ENCODE measurements at regions not wholly inside any gene's neighbourhood (a gene's known extent, or its start where the extent isn't known, plus 50 kb on each side); places are given as distances from the start of the nearest gene placed in this dataset.

- DNase-seq, result no peak
- intact Hi-C loops (cut with micrococcal nuclease), result no loop called here
- CTCF ChIA-PET, result no interaction called here
- H3K9me3 Mint-ChIP-seq, result no peaks in the 10 kb centered on the region
- H3K4me3 Mint-ChIP-seq, result no peak overlapping the region
- H3K27ac Mint-ChIP-seq, result no peak overlapping the region
- H3K36me3 Mint-ChIP-seq (ENCODE audit: low read depth), result no peaks in the 10 kb centered on the region
- H3K27me3 Mint-ChIP-seq (ENCODE audit: low read depth), result peaks cover 7% of the 10 kb centered on the region
- no peaks in the 10 kb centered on the region for H3K4me1 Mint-ChIP-seq (ENCODE audit: low read depth)
Observed at GRCh38 chr13:76737526-76737925, 148.7 kb downstream of the KCTD12 start.

- no peaks in the 10 kb centered on the region for H3K4me1 Mint-ChIP-seq (ENCODE audit: low read depth)
- intact Hi-C loops (cut with micrococcal nuclease), result no loop called here
- DNase-seq, result no peak
- CTCF ChIA-PET, result no interaction called here
- no peaks in the 10 kb centered on the region for H3K36me3 Mint-ChIP-seq (ENCODE audit: low read depth)
- peaks cover 3% of the 10 kb centered on the region for H3K27me3 Mint-ChIP-seq (ENCODE audit: low read depth)
- no peak overlapping the region for H3K27ac Mint-ChIP-seq
- H3K9me3 Mint-ChIP-seq, result no peaks in the 10 kb centered on the region
- no peak overlapping the region for H3K4me3 Mint-ChIP-seq
Observed at GRCh38 chr13:76735641-76736040, 150.6 kb downstream of the KCTD12 start.

- Mint-ChIP-seq H3K36me3 (ENCODE audit: low read depth) (no peaks in the 10 kb centered on the region), H3K4me3 (no peak overlapping the region), H3K27ac (no peak overlapping the region), H3K9me3 (no peaks in the 10 kb centered on the region), H3K27me3 (ENCODE audit: low read depth) (peaks cover 3% of the 10 kb centered on the region), H3K4me1 (ENCODE audit: low read depth) (no peaks in the 10 kb centered on the region)
- CTCF ChIA-PET, result interaction anchor here (0.6 to 1.2 kb wide), 3 partner anchors 30 to 65 kb away, joined by 3 to 5 read pairs (median 3); no protein-coding TSS in a partner anchor
- no peak for DNase-seq
- intact Hi-C loops (cut with micrococcal nuclease), result no loop called here
Observed at GRCh38 chr13:76733671-76734070, 152.5 kb downstream of the KCTD12 start.

GRCh38 chr13:76732367-76732766 is 153.8 kb downstream of the KCTD12 start:
- no peak overlapping the region for H3K27ac Mint-ChIP-seq
- no peaks in the 10 kb centered on the region for H3K9me3 Mint-ChIP-seq
- H3K27me3 Mint-ChIP-seq (ENCODE audit: low read depth), result peaks cover 3% of the 10 kb centered on the region
- DNase-seq, result no peak
- no peaks in the 10 kb centered on the region for H3K36me3 Mint-ChIP-seq (ENCODE audit: low read depth)
- CTCF ChIA-PET, result no interaction called here
- no peaks in the 10 kb centered on the region for H3K4me1 Mint-ChIP-seq (ENCODE audit: low read depth)
- intact Hi-C loops (cut with micrococcal nuclease), result no loop called here
- no peak overlapping the region for H3K4me3 Mint-ChIP-seq

GRCh38 chr13:76730220-76730619 is 156.0 kb downstream of the KCTD12 start:
- Mint-ChIP-seq H3K4me3 (no peak overlapping the region), H3K27ac (no peak overlapping the region), H3K36me3 (ENCODE audit: low read depth) (no peaks in the 10 kb centered on the region), H3K9me3 (no peaks in the 10 kb centered on the region), H3K27me3 (ENCODE audit: low read depth) (peaks cover 3% of the 10 kb centered on the region), H3K4me1 (ENCODE audit: low read depth) (no peaks in the 10 kb centered on the region)
- intact Hi-C loops (cut with micrococcal nuclease), result no loop called here
- CTCF ChIA-PET, result no interaction called here
- DNase-seq, result no peak

GRCh38 chr13:76729691-76730090 is 156.5 kb downstream of the KCTD12 start:
- H3K4me3 Mint-ChIP-seq, result no peak overlapping the region
- no peak for DNase-seq
- peaks cover 3% of the 10 kb centered on the region for H3K27me3 Mint-ChIP-seq (ENCODE audit: low read depth)
- no peaks in the 10 kb centered on the region for H3K9me3 Mint-ChIP-seq
- CTCF ChIA-PET, result no interaction called here
- no peak overlapping the region for H3K27ac Mint-ChIP-seq
- intact Hi-C loops (cut with micrococcal nuclease), result no loop called here
- H3K36me3 Mint-ChIP-seq (ENCODE audit: low read depth), result no peaks in the 10 kb centered on the region
- no peaks in the 10 kb centered on the region for H3K4me1 Mint-ChIP-seq (ENCODE audit: low read depth)

- intact Hi-C loops (cut with micrococcal nuclease), result no loop called here
- Mint-ChIP-seq H3K27ac (no peak overlapping the region), H3K36me3 (ENCODE audit: low read depth) (no peaks in the 10 kb centered on the region), H3K4me3 (no peak overlapping the region), H3K4me1 (ENCODE audit: low read depth) (no peaks in the 10 kb centered on the region), H3K27me3 (ENCODE audit: low read depth) (no peaks in the 10 kb centered on the region), H3K9me3 (no peaks in the 10 kb centered on the region)
- no peak for DNase-seq
- CTCF ChIA-PET, result no interaction called here
Observed at GRCh38 chr13:76725896-76726295, 160.3 kb downstream of the KCTD12 start.

- CTCF ChIA-PET, result no interaction called here
- H3K4me3 Mint-ChIP-seq, result no peak overlapping the region
- no peaks in the 10 kb centered on the region for H3K4me1 Mint-ChIP-seq (ENCODE audit: low read depth)
- no peaks in the 10 kb centered on the region for H3K27me3 Mint-ChIP-seq (ENCODE audit: low read depth)
- no peak for DNase-seq
- no peaks in the 10 kb centered on the region for H3K36me3 Mint-ChIP-seq (ENCODE audit: low read depth)
- intact Hi-C loops (cut with micrococcal nuclease), result no loop called here
- H3K27ac Mint-ChIP-seq, result no peak overlapping the region
- H3K9me3 Mint-ChIP-seq, result no peaks in the 10 kb centered on the region
Observed at GRCh38 chr13:76725211-76725610, 161.0 kb downstream of the KCTD12 start.

GRCh38 chr13:76724421-76724820 is 161.8 kb downstream of the KCTD12 start:
- DNase-seq, result no peak
- Mint-ChIP-seq H3K36me3 (ENCODE audit: low read depth) (no peaks in the 10 kb centered on the region), H3K27me3 (ENCODE audit: low read depth) (no peaks in the 10 kb centered on the region), H3K27ac (no peak overlapping the region), H3K9me3 (no peaks in the 10 kb centered on the region), H3K4me1 (ENCODE audit: low read depth) (no peaks in the 10 kb centered on the region), H3K4me3 (no peak overlapping the region)
- CTCF ChIA-PET, result no interaction called here
- intact Hi-C loops (cut with micrococcal nuclease), result loop anchor here (5.0 kb wide), 1 partner anchor 163 kb away; the partner anchor contains the start of gene KCTD12

GRCh38 chr13:76723551-76724232 is 162.5 kb downstream of the KCTD12 start:
- H3K36me3 Mint-ChIP-seq (ENCODE audit: low read depth), result no peaks in the 10 kb centered on the region
- CTCF ChIA-PET, result interaction anchor here (1.2 kb wide), 1 partner anchor 162 kb away, joined by 5 read pairs; no protein-coding TSS in a partner anchor
- H3K4me1 Mint-ChIP-seq (ENCODE audit: low read depth), result no peaks in the 10 kb centered on the region
- intact Hi-C loops (cut with micrococcal nuclease), result loop anchor here (5.0 kb wide), 1 partner anchor 164 kb away; the partner anchor contains the start of gene KCTD12
- H3K27me3 Mint-ChIP-seq (ENCODE audit: low read depth), result no peaks in the 10 kb centered on the region
- H3K4me3 Mint-ChIP-seq, result no peak overlapping the region
- peak; percentile 25 for DNase-seq
- no peaks in the 10 kb centered on the region for H3K9me3 Mint-ChIP-seq
- H3K27ac Mint-ChIP-seq, result no peak overlapping the region

GRCh38 chr13:76722782-76723181 is 163.4 kb downstream of the KCTD12 start:
- H3K4me3 Mint-ChIP-seq, result no peak overlapping the region

GRCh38 chr13:76720821-76721220 is 165.4 kb downstream of the KCTD12 start:
- CTCF ChIA-PET, result no interaction called here
- Mint-ChIP-seq H3K9me3 (no peaks in the 10 kb centered on the region), H3K4me1 (ENCODE audit: low read depth) (no peaks in the 10 kb centered on the region), H3K27ac (no peak overlapping the region), H3K4me3 (no peak overlapping the region), H3K36me3 (ENCODE audit: low read depth) (no peaks in the 10 kb centered on the region), H3K27me3 (ENCODE audit: low read depth) (no peaks in the 10 kb centered on the region)
- intact Hi-C loops (cut with micrococcal nuclease), result loop anchor here (5.0 kb wide), 1 partner anchor 166 kb away; the partner anchor contains the start of gene KCTD12
- DNase-seq, result no peak

More at GRCh38 chr13:76722782-76723181, 163.4 kb downstream of the KCTD12 start:
- Mint-ChIP-seq H3K36me3 (ENCODE audit: low read depth) (no peaks in the 10 kb centered on the region), H3K27me3 (ENCODE audit: low read depth) (no peaks in the 10 kb centered on the region), H3K27ac (no peak overlapping the region), H3K9me3 (no peaks in the 10 kb centered on the region), H3K4me1 (ENCODE audit: low read depth) (no peaks in the 10 kb centered on the region)
- intact Hi-C loops (cut with micrococcal nuclease), result loop anchor here (5.0 kb wide), 1 partner anchor 165 kb away; the partner anchor contains the start of gene KCTD12
- no peak for DNase-seq
- CTCF ChIA-PET, result interaction anchor here (1.2 to 1.5 kb wide), 2 partner anchors 162 to 181 kb away, joined by 4 to 5 read pairs; no protein-coding TSS in a partner anchor

GRCh38 chr13:76720416-76720815 is 165.8 kb downstream of the KCTD12 start:
- no peak overlapping the region for H3K4me3 Mint-ChIP-seq

More at GRCh38 chr13:76720416-76720815, 165.8 kb downstream of the KCTD12 start:
- Mint-ChIP-seq H3K4me1 (ENCODE audit: low read depth) (no peaks in the 10 kb centered on the region), H3K36me3 (ENCODE audit: low read depth) (no peaks in the 10 kb centered on the region), H3K27ac (no peak overlapping the region), H3K9me3 (no peaks in the 10 kb centered on the region), H3K27me3 (ENCODE audit: low read depth) (no peaks in the 10 kb centered on the region)
- intact Hi-C loops (cut with micrococcal nuclease), result loop anchor here (5.0 kb wide), 1 partner anchor 167 kb away; the partner anchor contains the start of gene KCTD12
- CTCF ChIA-PET, result no interaction called here
- no peak for DNase-seq
